ENCODE measurements at regions not wholly inside any gene's neighbourhood (a gene's known extent, or its start where the extent isn't known, plus 50 kb on each side); places are given as distances from the start of the nearest gene placed in this dataset.

GRCh38 chr13:65535370-65535769 lies 1694.8 kb downstream of the PCDH9 start:
- TF ChIP-seq POLR2AphosphoS5 (IDR thresholded peaks at IDR 0.05), result no peak
- TF ChIP-seq POLR2A (IDR thresholded peaks at IDR 0.05), result no peak
- TF ChIP-seq, protein P1, sequence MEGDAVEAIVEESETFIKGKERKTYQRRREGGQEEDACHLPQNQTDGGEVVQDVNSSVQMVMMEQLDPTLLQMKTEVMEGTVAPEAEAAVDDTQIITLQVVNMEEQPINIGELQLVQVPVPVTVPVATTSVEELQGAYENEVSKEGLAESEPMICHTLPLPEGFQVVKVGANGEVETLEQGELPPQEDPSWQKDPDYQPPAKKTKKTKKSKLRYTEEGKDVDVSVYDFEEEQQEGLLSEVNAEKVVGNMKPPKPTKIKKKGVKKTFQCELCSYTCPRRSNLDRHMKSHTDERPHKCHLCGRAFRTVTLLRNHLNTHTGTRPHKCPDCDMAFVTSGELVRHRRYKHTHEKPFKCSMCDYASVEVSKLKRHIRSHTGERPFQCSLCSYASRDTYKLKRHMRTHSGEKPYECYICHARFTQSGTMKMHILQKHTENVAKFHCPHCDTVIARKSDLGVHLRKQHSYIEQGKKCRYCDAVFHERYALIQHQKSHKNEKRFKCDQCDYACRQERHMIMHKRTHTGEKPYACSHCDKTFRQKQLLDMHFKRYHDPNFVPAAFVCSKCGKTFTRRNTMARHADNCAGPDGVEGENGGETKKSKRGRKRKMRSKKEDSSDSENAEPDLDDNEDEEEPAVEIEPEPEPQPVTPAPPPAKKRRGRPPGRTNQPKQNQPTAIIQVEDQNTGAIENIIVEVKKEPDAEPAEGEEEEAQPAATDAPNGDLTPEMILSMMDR (IDR thresholded peaks at IDR 0.05), result no peak

All from suprapubic skin (tissue), 4 donors.